ENCODE measurements at regions not wholly inside any gene's neighbourhood (a gene's known extent, or its start where the extent isn't known, plus 50 kb on each side); places are given as distances from the start of the nearest gene placed in this dataset.
"Not testable (repeated sequence)": the region's sequence is repeated elsewhere in the genome, so short reads cannot be mapped to it uniquely, and the experiment has no call there.

DNA sequence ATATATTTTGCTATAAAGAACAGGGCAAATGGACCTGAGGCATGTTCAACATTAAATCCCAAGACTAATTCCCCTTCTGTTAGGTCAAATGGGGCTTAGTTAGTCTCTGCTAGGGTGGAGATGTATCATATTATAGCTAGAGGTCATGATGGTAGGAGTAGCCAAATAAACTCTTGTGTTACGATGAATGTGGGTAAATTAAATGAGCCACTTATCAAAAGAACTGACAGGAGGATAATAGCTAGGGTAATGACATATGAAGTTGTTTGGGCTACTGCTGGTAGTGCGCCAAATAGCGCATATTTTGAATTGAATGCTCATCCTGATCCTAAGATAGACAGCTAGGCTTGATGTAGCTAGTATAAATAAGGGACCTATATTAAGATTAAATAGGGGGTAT lies 445.0 kb downstream of the GXYLT1 start:
- in situ Hi-C loops (cut with MboI; ENCODE audit: low sequenced_read_pairs): no loop called here

DNA sequence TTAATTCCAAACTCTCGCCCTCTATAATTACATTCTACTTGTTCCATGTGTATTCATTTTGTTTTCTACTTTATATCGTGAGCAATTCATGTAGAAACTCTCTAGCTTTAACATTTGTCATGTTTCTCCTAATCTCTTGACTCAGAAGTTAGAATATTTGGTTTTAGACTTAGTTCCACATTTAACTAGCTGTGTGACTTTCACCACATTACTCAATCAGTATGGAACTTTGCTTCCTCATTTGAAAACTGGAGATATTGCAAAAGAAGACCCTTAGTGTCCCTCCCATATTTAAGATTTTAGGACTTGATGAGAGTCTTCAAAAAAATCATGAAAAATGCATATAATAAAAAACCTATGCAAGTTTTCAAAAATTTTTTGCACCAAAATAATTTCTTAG lies 447.5 kb downstream of the GXYLT1 start:
- in situ Hi-C loops (cut with MboI; ENCODE audit: low sequenced_read_pairs): no loop called here

DNA sequence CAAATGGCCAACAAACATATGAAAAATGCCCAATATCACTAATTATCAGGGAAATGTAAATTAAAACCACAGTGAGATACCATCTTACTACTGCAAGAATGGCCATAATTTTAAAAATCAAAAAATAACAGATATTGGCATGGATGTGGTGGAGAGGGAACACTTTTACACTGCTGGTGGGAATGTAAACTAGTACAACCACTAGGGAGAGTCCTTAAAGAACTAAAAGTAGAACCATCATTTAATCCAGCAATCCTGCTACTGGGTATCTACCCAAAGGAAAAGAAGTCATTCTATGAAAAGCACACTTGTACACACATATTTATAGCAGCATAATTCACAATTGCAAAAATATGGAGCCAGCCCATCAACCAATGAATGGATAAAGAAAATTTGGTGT lies 459.7 kb downstream of the GXYLT1 start:
- in situ Hi-C loops (cut with MboI; ENCODE audit: low sequenced_read_pairs): no loop called here

DNA sequence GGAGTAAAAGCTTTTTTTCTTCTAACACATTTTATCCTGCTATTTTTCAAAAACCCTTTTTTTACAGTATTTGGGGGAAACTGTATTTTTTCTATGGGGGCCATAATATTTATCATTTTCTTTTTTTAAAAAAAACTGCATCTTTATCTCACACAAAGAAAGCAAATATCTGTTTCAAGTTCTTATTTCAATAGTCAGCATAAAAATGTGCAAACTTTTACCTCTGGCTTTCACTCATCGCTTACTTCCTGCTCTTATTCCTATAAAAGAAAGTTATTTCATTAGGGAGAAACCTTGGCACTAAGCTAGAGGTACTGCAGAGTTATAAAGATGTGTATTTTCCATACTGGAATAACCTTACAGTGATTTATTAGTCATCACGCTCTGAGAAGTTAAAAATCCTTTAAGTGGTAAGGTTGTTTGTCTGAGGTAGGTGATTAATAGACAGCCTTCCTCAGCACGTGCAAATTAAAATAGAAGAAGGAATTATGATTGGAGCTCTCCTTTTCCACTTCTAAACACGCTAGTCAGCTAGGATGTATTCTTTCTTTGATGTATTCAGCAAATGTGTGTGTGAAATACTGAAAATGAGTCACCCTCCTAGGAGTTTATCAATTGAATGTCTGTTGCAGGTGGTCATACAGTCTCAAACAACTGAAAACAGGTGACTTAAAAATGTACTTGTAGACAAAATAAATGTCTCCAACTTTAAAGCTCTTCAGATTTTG lies 461.0 kb downstream of the GXYLT1 start:
- in situ Hi-C loops (cut with MboI; ENCODE audit: low sequenced_read_pairs): no loop called here

DNA sequence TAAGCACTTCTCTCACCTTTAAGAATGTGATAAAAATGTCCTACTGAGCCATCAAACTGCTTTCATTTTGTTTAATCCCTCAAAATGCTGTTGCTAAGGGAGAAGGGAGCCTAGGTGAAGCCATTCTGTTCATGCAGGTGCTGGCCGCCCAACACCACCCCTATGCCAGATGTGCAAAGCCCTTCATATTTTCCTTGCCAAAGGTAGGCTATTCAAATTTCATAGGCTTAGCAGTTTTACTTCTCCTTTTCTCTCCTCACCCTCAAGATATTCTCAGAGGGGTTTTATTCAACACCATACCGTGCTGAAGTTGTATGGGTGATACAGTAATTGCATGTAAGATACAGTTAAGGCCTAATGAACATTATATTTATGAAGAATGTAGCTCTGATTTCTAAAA lies 461.7 kb downstream of the GXYLT1 start:
- in situ Hi-C loops (cut with MboI; ENCODE audit: low sequenced_read_pairs): no loop called here

DNA sequence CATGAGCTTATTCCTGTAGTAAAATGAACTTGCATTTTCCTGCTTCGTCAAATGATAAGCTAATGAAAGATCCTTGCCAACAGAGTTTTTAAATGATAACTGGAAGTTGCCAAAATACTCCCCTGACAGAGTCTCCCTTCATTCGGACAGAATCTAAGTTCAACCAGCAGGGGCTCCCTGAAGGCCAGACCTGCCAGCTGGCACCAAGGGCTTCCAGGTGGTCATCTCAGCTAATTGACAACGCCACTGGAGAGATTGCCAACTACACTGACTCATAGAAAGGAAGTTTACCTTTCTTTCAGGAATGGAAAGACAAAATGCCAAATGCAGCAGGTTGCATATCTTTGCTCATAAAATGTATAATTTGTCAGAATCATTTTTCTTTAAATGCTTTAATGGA lies 462.8 kb downstream of the GXYLT1 start:
- in situ Hi-C loops (cut with MboI; ENCODE audit: low sequenced_read_pairs): no loop called here

DNA sequence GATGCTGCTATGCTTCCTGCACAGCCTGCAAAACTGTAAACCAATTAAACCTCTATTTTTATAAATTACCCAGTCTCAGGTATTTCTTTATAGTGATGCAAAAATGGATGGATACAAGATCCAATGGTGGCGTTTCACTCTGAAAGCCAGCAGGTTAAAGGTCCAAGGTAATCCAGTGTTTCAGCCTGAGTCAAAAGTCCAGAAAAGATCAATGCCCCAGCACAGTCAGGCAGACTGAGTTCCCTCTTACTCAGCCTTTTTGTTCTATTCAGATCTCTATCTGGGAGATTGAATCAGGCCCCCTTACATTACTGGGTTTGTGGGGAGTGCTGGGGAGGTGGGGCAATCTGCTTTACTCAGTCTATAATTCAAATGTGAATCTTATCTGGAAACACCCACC lies 464.5 kb downstream of the GXYLT1 start:
- in situ Hi-C loops (cut with MboI; ENCODE audit: low sequenced_read_pairs): no loop called here

DNA sequence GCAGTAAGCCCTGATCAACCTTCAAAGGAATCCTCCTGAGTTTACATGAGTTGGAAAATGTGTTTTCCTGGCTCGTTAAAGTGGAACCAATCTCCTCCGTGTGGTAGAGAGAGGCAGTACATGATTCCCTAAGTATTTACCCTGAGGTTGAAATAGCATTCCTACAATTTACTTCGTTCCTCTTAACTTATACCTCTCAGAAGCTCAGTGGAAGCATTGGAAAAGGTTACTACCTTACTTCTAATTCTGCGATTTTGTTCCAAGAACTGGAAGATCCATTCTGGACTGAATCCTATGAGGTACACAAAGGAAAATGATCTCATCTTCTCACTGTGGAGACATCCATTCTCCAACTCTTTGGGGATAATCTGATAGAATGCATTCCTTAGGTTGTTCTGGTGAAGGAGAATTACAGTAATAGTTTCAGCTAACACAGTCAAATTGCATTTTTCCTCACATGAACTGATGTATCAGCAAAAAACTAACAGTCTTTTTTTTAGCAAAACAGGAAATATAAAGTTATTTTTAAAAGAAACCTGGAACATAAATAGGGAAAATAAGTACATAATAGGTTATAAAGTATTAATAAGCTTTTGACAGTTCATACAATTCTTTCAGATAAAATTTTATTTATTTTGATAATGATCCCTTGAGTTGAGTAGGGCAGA lies 475.6 kb downstream of the PDZRN4 start:
- in situ Hi-C loops (cut with MboI; ENCODE audit: low sequenced_read_pairs): no loop called here

DNA sequence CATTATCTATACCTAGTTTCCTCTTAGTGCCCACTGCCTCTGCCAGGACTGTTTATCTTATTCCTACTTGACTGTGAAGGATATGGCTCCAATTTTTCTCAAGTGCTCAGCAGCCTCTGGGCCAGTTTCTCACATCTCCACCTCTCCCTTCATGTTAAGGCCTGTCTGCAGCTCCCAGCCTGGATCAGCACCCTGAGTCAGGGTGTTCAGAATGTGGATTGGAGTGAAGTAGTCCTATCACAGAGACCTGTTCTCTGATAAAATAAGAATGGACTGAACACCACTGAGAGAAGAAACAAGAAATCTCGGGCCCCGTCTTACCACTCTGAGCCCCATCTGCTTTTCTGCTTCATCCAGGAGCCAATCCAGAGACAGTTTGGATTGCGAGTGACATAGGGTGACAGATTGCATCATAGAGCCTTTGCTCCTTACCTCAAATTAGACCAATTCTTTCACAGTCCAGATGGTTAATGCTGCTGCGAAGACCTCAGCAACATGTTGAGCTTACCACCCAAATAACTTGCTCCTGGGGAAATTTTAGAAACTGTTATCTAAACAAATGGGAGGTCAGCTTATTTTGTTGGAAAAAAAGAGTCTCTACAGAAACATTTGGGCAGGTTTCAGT lies 473.1 kb downstream of the PDZRN4 start:
- in situ Hi-C loops (cut with MboI; ENCODE audit: low sequenced_read_pairs): no loop called here

DNA sequence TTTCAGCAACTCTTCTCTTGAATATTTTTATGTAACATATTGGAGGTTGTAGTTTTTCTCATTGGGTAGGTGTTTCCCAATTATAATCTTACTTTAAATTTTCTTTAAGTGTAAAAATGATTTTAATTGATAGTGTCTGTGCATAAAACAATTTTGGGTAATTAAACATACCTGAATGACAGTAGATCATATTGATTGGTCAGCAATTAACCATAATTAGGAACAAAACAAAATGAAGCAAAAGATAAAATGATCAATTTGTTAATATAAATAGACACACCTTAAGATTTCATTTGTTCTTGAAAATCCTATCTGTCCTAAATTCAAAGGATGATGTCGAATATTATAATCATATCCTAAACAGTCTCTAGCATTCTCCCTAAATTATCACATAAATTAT lies 468.3 kb downstream of the PDZRN4 start:
- in situ Hi-C loops (cut with MboI; ENCODE audit: low sequenced_read_pairs): no loop called here

DNA sequence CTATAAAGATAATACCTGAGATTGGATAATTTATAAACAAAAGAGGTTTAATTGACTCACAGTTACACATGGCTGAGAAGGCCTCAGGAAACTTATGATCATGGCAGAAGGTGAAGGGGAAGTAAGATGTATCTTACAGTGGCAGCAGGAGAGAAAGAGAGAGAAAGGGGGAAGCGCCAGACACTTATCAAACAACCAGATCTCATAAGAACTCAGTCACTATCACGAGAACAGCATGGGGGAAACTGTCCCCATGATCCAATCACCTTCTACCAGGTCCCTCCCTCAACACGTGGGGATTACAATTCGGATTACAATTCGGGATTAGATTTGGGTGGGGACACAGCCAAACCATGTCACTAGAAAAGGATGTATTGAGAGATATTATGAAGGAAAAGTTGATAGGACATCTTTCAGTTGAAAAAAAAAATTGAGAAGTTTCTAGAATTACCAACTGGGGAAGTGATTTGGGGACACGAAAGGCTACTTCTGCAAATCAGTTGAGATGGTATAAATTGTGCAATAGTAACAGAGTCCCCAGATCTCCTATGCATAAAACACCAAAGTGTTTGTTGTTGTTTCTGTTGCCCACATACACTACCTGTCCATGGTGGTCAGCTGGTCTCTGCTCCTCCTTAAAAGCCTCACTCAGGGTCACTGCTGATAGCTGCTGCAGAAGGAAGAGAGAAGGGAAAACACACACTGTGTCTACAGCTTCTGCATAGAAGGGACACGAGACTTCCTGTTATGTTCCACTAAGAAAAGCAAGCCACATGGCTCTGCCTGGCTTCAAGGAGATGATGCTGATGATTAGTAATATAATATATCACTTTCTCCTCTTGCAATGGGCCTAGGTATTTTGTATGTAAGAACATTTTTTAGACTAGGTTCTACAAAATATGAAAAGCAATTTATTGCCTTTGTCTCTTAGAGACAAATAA lies 465.5 kb downstream of the PDZRN4 start:
- in situ Hi-C loops (cut with MboI; ENCODE audit: low sequenced_read_pairs): no loop called here

DNA sequence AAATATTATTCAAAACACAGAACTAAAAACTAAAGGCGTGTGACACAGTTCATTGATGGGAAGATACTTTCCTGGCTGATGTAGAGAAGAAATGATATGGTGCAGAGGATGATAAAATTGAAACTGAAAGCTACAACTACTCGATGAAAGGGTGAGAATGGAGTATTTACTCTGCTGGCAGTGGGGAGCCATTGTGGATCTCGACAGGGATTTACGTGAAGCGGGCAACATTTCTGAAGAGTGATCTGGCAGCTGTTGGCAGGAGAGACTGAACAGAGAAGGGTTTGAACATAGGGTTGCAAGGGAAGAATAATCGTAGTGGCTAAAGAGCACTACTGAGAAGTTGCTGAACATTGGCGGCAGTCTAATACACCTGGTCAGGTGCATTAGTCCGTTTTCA lies 464.9 kb downstream of the PDZRN4 start:
- in situ Hi-C loops (cut with MboI; ENCODE audit: low sequenced_read_pairs): no loop called here

DNA sequence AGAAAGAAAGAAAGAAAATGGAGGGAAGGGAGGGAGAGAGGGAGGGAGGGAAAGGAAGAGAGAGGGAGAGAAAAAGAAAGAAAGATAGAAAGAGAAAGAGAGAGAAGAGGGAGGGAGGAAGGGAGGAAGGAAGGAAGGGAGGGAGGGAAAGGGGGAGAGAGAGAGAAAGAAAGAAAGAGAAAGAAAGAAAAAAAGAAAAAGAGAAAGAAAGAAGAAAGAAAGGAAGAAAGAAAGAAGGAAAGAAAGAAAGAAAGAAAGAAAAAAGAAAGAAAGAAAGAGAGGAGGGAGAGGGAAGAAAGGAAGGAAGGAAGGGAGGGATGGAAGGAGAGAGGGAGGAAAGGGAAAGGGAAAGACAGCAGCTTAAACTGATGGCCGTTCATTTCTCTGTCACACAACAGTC lies 457.5 kb downstream of the PDZRN4 start:
- in situ Hi-C loops (cut with MboI; ENCODE audit: low sequenced_read_pairs): no loop called here

DNA sequence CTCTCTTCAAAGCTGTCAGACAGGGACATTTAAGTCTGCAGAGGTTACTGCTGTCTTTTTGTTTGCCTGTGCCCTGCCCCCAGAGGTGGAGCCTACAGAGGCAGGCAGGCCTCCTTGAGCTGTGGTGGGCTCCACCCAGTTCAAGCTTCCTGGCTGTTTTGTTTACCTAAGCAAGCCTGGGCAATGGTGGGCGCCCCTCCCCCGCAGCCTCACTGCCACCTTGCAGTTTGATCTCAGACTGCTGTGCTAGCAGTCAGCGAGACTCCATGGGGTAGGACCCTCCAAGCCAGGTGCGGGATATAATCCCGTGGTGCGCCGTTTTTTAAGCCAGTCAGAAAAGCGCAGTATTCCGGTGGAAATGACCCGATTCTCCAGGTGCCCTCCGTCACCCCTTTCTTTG lies 454.7 kb downstream of the PDZRN4 start:
- in situ Hi-C loops (cut with MboI; ENCODE audit: low sequenced_read_pairs): not testable (repeated sequence)

DNA sequence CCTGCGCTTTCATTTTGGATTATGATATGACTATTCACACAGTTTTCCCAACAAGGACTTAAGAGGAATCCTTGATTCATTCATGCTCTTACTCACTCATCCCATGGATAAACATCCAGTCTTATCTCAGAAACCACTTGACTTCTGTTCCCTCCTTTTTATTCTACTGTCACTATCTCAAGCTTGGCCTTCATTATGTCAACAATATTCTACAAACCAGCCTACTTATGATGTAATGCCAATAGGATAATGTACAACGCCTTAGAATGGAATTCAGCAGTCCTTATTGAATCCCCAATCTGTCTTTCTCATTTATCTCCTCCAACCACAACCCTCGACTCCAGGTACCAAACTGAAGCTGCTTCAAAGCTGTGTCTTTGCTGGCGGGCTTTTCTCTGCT lies 448.5 kb downstream of the PDZRN4 start:
- in situ Hi-C loops (cut with MboI; ENCODE audit: low sequenced_read_pairs): no loop called here

DNA sequence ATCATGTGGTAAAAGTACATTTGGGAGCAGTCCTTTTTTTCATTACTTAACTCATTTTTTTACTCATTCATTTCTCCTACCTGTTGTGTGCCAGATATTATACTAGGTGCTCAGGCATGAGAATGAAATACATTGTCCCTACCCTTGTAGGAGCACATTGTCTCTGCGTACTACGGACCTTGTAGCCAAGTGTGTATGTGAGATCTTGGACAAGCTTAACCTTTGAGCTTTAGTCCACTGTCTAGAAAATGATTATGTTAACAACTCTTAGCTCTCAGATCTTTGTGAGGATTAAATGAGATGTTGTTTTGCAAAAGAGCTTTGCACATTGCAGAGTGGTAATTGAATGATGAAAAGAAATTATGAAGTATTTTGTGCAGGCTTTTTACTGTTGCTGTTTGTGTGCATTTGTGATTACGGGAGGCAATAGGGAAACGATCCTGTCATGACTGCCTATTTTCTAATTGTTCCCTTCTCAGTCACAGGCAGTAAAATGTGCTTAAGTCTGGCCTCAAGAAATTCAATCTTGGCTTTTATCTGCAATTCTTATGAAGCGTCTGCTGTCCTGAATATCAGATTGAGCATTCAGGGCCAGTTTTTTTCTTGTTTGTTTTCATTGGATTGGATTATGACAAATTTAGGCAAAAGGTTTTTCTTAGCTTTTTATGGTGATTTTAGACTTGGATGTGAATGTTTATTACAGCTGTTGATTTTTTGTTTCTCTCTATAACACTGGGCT lies 447.7 kb downstream of the PDZRN4 start:
- in situ Hi-C loops (cut with MboI; ENCODE audit: low sequenced_read_pairs): no loop called here

DNA sequence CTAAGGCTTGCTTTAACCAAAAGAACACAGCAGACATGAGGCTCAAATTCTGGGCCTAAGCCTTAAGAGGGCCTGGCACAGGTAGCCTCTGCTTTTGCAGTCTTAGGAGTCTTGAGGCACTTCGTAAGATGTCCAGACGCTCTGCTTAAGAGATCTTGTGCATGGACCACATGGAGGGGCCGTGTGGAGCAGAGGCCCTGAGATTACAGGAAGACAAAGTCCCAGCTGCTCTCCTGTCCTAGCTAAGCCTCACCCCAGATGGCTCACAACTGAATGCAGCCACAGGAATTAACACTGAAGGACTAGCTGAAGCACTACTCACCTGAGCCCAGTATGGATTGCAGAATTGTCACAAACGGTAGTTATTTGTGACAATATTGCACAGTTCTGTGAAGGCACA lies 446.0 kb downstream of the PDZRN4 start:
- in situ Hi-C loops (cut with MboI; ENCODE audit: low sequenced_read_pairs): no loop called here

DNA sequence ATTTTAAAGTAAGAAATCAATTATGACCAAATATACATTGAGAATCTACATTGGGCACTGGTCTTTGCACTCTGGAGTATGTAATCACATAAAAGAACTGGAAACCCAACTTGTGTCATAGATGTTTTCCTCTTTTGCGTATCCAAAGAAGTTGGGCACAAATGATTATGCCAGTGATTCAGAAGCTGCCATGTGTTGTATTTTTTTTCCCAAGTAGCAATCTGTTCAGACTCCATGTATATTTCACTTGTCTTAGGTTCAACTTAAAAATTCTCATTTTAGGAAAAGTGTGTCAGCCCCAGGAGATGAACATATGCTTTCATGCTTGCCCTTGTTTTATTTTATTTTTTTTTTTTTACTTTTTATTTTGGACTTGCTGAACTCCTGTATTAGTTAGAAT lies 441.5 kb downstream of the PDZRN4 start:
- in situ Hi-C loops (cut with MboI; ENCODE audit: low sequenced_read_pairs): no loop called here

DNA sequence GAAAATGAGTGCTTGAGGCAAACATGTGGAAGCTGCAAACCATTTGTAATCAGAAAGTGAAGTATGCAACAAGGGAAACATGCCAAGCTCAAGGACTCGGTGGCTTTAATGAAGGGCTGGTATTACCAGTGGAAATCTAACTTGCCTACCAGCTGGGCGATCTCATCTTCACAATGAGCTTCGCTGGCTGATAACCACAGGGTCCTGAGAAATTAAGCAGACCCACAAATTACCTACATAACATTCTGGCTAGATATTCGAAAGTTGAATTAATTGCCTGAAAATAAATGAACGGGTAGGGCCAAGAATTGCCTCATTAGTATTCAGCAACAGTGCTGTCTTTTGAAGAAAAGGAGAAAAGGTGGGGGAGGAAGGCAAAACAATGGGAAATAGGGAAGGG lies 439.4 kb downstream of the PDZRN4 start:
- in situ Hi-C loops (cut with MboI; ENCODE audit: low sequenced_read_pairs): no loop called here

DNA sequence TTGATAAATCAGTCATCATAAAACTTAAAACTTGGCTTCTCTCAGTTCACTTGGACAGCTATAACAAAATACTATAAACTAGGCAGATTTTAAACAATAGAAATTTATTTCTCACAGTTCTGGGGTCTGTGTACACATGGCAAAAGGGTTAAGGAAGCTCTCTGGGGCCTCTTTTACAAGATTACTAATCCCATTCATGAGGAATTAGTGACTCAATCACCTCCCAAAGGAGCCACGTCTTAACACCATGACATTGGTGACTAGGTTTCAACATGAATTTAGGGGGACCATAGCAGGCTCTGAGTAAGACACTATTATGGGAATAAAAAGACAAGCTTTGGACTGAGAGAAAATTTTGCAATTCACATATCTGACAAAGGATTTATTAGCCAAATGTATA lies 436.5 kb downstream of the PDZRN4 start:
- in situ Hi-C loops (cut with MboI; ENCODE audit: low sequenced_read_pairs): no loop called here

All from HL-60/S4 treated with phorbol 12-myristate 13-acetate at 8.2 ng/mL for 4 days and 3 days (cell line).